ENCODE measurements at regions not wholly inside any gene's neighbourhood (a gene's known extent, or its start where the extent isn't known, plus 50 kb on each side); places are given as distances from the start of the nearest gene placed in this dataset.
A peak's percentile ranks its signal among the peaks of the same experiment; 100 is the strongest.

GRCh38 chr5:106408141-106408540 is 1262.6 kb downstream of the EFNA5 start:
- TF ChIP-seq RFX5 (IDR thresholded peaks at IDR 0.05; ENCODE audit: low read depth, low read length) = no peak
- TF ChIP-seq, protein P1, sequence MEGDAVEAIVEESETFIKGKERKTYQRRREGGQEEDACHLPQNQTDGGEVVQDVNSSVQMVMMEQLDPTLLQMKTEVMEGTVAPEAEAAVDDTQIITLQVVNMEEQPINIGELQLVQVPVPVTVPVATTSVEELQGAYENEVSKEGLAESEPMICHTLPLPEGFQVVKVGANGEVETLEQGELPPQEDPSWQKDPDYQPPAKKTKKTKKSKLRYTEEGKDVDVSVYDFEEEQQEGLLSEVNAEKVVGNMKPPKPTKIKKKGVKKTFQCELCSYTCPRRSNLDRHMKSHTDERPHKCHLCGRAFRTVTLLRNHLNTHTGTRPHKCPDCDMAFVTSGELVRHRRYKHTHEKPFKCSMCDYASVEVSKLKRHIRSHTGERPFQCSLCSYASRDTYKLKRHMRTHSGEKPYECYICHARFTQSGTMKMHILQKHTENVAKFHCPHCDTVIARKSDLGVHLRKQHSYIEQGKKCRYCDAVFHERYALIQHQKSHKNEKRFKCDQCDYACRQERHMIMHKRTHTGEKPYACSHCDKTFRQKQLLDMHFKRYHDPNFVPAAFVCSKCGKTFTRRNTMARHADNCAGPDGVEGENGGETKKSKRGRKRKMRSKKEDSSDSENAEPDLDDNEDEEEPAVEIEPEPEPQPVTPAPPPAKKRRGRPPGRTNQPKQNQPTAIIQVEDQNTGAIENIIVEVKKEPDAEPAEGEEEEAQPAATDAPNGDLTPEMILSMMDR (conservative IDR thresholded peaks at IDR 0.05; ENCODE audit: low read depth, low read length) = no peak
- no peak for TF ChIP-seq POLR2A (IDR thresholded peaks at IDR 0.05; ENCODE audit: low read depth, low read length)
- TF ChIP-seq MAFK (IDR thresholded peaks at IDR 0.05; ENCODE audit: low read depth, low read length) = no peak
- no peak for TF ChIP-seq MXI1 (IDR thresholded peaks at IDR 0.05; ENCODE audit: borderline replicate concordance, low read depth, low read length)
- TF ChIP-seq SMC3 (IDR thresholded peaks at IDR 0.05; ENCODE audit: low read depth, low read length) = no peak
- no peak for TF ChIP-seq MAZ (IDR thresholded peaks at IDR 0.05; ENCODE audit: borderline replicate concordance, low read depth, low read length)
- no peak for TF ChIP-seq RAD21 (IDR thresholded peaks at IDR 0.05; ENCODE audit: low read length)
- TF ChIP-seq, protein P2, sequence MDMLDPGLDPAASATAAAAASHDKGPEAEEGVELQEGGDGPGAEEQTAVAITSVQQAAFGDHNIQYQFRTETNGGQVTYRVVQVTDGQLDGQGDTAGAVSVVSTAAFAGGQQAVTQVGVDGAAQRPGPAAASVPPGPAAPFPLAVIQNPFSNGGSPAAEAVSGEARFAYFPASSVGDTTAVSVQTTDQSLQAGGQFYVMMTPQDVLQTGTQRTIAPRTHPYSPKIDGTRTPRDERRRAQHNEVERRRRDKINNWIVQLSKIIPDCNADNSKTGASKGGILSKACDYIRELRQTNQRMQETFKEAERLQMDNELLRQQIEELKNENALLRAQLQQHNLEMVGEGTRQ (IDR thresholded peaks at IDR 0.05; ENCODE audit: low read depth, low read length) = no peak
- TF ChIP-seq FOS (IDR thresholded peaks at IDR 0.05; ENCODE audit: low read depth, low read length) = no peak
- TF ChIP-seq CEBPB (IDR thresholded peaks at IDR 0.05; ENCODE audit: low read depth, low read length) = 0 out of 2 replicates have a peak, but pooled peaks have one; percentile 23
- TF ChIP-seq, protein P3, sequence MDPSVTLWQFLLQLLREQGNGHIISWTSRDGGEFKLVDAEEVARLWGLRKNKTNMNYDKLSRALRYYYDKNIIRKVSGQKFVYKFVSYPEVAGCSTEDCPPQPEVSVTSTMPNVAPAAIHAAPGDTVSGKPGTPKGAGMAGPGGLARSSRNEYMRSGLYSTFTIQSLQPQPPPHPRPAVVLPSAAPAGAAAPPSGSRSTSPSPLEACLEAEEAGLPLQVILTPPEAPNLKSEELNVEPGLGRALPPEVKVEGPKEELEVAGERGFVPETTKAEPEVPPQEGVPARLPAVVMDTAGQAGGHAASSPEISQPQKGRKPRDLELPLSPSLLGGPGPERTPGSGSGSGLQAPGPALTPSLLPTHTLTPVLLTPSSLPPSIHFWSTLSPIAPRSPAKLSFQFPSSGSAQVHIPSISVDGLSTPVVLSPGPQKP (IDR thresholded peaks at IDR 0.05; ENCODE audit: borderline replicate concordance, low read depth, low read length) = no peak

Data from IMR-90 (cell line).